Neuronal stem cell (in vitro differentiated cells): ENCODE measurements at regions not wholly inside any gene's neighbourhood (a gene's known extent, or its start where the extent isn't known, plus 50 kb on each side); places are given as distances from the start of the nearest gene placed in this dataset.

Experiments used
- DNase-seq: peaks from one replicate; pipeline ENCODE4 v3.0.0-alpha.2; 2013; ENCODE audit warnings: low spot score
- H2AFZ ChIP-seq: one replicate; pipeline ENCODE4 v1.6.1; 2013; ENCODE audit warnings: mild to moderate bottlenecking, low read length, inconsistent platforms
- H2AK5ac ChIP-seq: 2 replicates; pipeline ENCODE4 v1.6.1; 2013; ENCODE audit warnings: low read depth, mild to moderate bottlenecking, inconsistent platforms, low read length, moderate library complexity, mixed read lengths
- H2BK120ac ChIP-seq: 2 replicates; pipeline ENCODE4 v1.6.1; 2013; ENCODE audit warnings: low read depth, mild to moderate bottlenecking, inconsistent platforms, low read length, moderate library complexity, mixed read lengths
- H2BK12ac ChIP-seq: one replicate; pipeline ENCODE4 v1.6.1; 2013; ENCODE audit warnings: low read length, inconsistent platforms
- H2BK15ac ChIP-seq: 2 replicates; pipeline ENCODE4 v1.6.1; 2013; ENCODE audit warnings: mild to moderate bottlenecking, low read length, inconsistent platforms, mixed read lengths
- H2BK5ac ChIP-seq: one replicate; pipeline ENCODE4 v1.6.1; 2013; ENCODE audit warnings: inconsistent platforms, mild to moderate bottlenecking, low read length, moderate library complexity
- H3K14ac ChIP-seq: one replicate; pipeline ENCODE4 v1.6.1; 2013; ENCODE audit warnings: low read length, inconsistent platforms
- H3K18ac ChIP-seq: 2 replicates; pipeline ENCODE4 v1.6.1; 2013; ENCODE audit warnings: low read length, inconsistent platforms
- H3K23ac ChIP-seq: 2 replicates; pipeline ENCODE4 v1.6.1; 2013; ENCODE audit warnings: low read depth, mild to moderate bottlenecking, mixed read lengths, low read length, inconsistent platforms; ENCODE audit not compliant: poor library complexity
- H3K27ac ChIP-seq: replicated peaks from 3 replicates; pipeline ENCODE4 v1.5.1; 2013; ENCODE audit warnings: low read length, inconsistent platforms
- H3K27me3 ChIP-seq, 3 experiments: 2 replicates each; pipeline ENCODE4 v1.6.1; 2013; ENCODE audit warnings: low read length in 3 of 3, mild to moderate bottlenecking in 2 of 3, inconsistent platforms in 1 of 3, low read depth in 1 of 3, mixed read lengths in 1 of 3, moderate library complexity in 1 of 3; ENCODE audit not compliant: control insufficient read depth in 3 of 3, insufficient read depth in 3 of 3
- H3K36me3 ChIP-seq, 2 donors: replicated peaks in 1 of 2; 2 replicates each; pipeline ENCODE4 v1.6.1; 2013; ENCODE audit warnings: low read length in 2 of 2; ENCODE audit not compliant: control insufficient read depth in 2 of 2, insufficient read depth in 2 of 2
- H3K4ac ChIP-seq: 2 replicates; pipeline ENCODE4 v1.6.1; 2013; ENCODE audit warnings: inconsistent platforms, mild to moderate bottlenecking, low read length, moderate library complexity
- H3K4me1 ChIP-seq, 2 donors: 1 replicate in 1 of 2; 2 replicates in 1 of 2; pipeline ENCODE4 v1.6.1; 2013; ENCODE audit warnings: low read length in 2 of 2, low read depth in 1 of 2; ENCODE audit not compliant: control insufficient read depth in 2 of 2, insufficient read depth in 1 of 2
- H3K4me2 ChIP-seq: one replicate; pipeline ENCODE4 v1.6.1; 2013; ENCODE audit warnings: mild to moderate bottlenecking, low read length, inconsistent platforms; ENCODE audit not compliant: insufficient read depth, poor library complexity, severe bottlenecking
- H3K4me3 ChIP-seq, 2 donors: 2 replicates each; pipeline ENCODE4 v1.5.1; 2013; ENCODE audit warnings: low read length in 2 of 2, mild to moderate bottlenecking in 2 of 2, inconsistent platforms in 1 of 2, moderate library complexity in 1 of 2
- H3K79me1 ChIP-seq: one replicate; pipeline ENCODE4 v1.6.1; 2013; ENCODE audit warnings: low read depth, mild to moderate bottlenecking, inconsistent platforms, low read length, moderate library complexity
- H3K9ac ChIP-seq: one replicate; pipeline ENCODE4 v1.6.1; 2013; ENCODE audit warnings: mild to moderate bottlenecking, low read depth, low read length, inconsistent platforms; ENCODE audit not compliant: poor library complexity
- H3K9me3 ChIP-seq, 2 donors: replicated peaks in 1 of 2; 2 replicates each; pipeline versions ENCODE3 to v1.6.1; 2013; ENCODE audit warnings: low read length in 2 of 2, mild to moderate bottlenecking in 2 of 2, inconsistent platforms in 1 of 2, low read depth in 1 of 2, mixed read lengths in 1 of 2, moderate library complexity in 1 of 2; ENCODE audit not compliant: control insufficient read depth in 2 of 2, insufficient read depth in 1 of 2
- H4K8ac ChIP-seq: one replicate; pipeline ENCODE4 v1.6.1; 2013; ENCODE audit warnings: low read depth, mild to moderate bottlenecking, inconsistent platforms, low read length, moderate library complexity
- H4K91ac ChIP-seq: one replicate; pipeline ENCODE4 v1.6.1; 2013; ENCODE audit warnings: low read length, low read depth, mild to moderate bottlenecking, inconsistent platforms; ENCODE audit not compliant: poor library complexity
- WGBS, 2 donors: extraction: QIAGEN DNeasy Blood & Tissue Kit; methylation state at CpG; one replicate each; pipeline ENCODE4 v1.1.7; 2013; ENCODE audit warnings: missing lambda C conversion rate in 2 of 2, mixed read lengths in 1 of 2; ENCODE audit not compliant: insufficient read length in 2 of 2, insufficient replicate concordance in 1 of 2; ENCODE audit errors: extremely low coverage in 2 of 2; 5-methylcytosine and 5-hydroxymethylcytosine counted together

- H2BK12ac ChIP-seq: no peak overlapping the region
- no peak overlapping the region for H2AFZ ChIP-seq
- H3K18ac ChIP-seq: no peak overlapping the region
- no peak overlapping the region for H3K14ac ChIP-seq
- H3K9ac ChIP-seq: no peak overlapping the region
- no peak overlapping the region for H2BK15ac ChIP-seq
- H3K4me2 ChIP-seq: no peak overlapping the region
- H3K27me3 ChIP-seq: no peaks in the 10 kb centered on the region
- H2BK5ac ChIP-seq: no peak overlapping the region
- H3K9me3 ChIP-seq: no peaks in the 10 kb centered on the region
- WGBS, 2 donors: no CpG with 5 or more reads among the region's 1 CpG
- no peaks in the 10 kb centered on the region for H3K79me1 ChIP-seq
- no peak for DNase-seq
- H4K91ac ChIP-seq: no peak overlapping the region
- no peak overlapping the region for H2AK5ac ChIP-seq
- no peak overlapping the region for H2BK120ac ChIP-seq
- H3K4ac ChIP-seq: no peak overlapping the region
- peaks cover 0 to 3% of the 10 kb centered on the region in 2 donors for H3K4me1 ChIP-seq
- H3K27ac ChIP-seq: no peak overlapping the region
- no peak overlapping the region for H3K23ac ChIP-seq
- H4K8ac ChIP-seq: no peak overlapping the region
- H3K36me3 ChIP-seq: no peaks in the 10 kb centered on the region
- no peak overlapping the region for H3K4me3 ChIP-seq
Measured at GRCh38 chr11:131218542-131218941, 151.9 kb upstream of the NTM start.

- no peak overlapping the region for H3K27ac ChIP-seq
- no peak overlapping the region for H3K9ac ChIP-seq
- H3K36me3 ChIP-seq: no peaks in the 10 kb centered on the region
- H3K14ac ChIP-seq: no peak overlapping the region
- no peak overlapping the region for H3K18ac ChIP-seq
- H2BK15ac ChIP-seq: no peak overlapping the region
- H2BK5ac ChIP-seq: no peak overlapping the region
- no peak overlapping the region for H4K91ac ChIP-seq
- no peak overlapping the region for H3K4me2 ChIP-seq
- H2BK120ac ChIP-seq: no peak overlapping the region
- H3K4me3 ChIP-seq: no peak overlapping the region
- no peak overlapping the region for H3K23ac ChIP-seq
- H3K4ac ChIP-seq: no peak overlapping the region
- no peak overlapping the region for H2BK12ac ChIP-seq
- no peak for DNase-seq
- H2AK5ac ChIP-seq: no peak overlapping the region
- H4K8ac ChIP-seq: no peak overlapping the region
- H2AFZ ChIP-seq: no peak overlapping the region
- H3K79me1 ChIP-seq: no peaks in the 10 kb centered on the region
- no peaks in the 10 kb centered on the region for H3K27me3 ChIP-seq
- peaks cover 0 to 4% of the 10 kb centered on the region in 2 donors for H3K4me1 ChIP-seq
- H3K9me3 ChIP-seq: no peaks in the 10 kb centered on the region
Measured at GRCh38 chr11:131219646-131220045, 150.8 kb upstream of the NTM start.

GRCh38 chr11:131223198-131223991 is 147.0 kb upstream of the NTM start:
- H3K4ac ChIP-seq: no peak overlapping the region
- H2BK15ac ChIP-seq: no peak overlapping the region
- H3K14ac ChIP-seq: no peak overlapping the region
- H3K18ac ChIP-seq: no peak overlapping the region
- no peak overlapping the region for H3K23ac ChIP-seq
- DNase-seq: no peak
- no peak overlapping the region for H2BK5ac ChIP-seq
- no peak overlapping the region for H3K27ac ChIP-seq
- H2BK12ac ChIP-seq: no peak overlapping the region
- no peak overlapping the region for H3K4me3 ChIP-seq
- H3K9ac ChIP-seq: no peak overlapping the region
- no peak overlapping the region for H2BK120ac ChIP-seq
- no peaks in the 10 kb centered on the region for H3K36me3 ChIP-seq
- H2AFZ ChIP-seq: no peak overlapping the region
- no peak overlapping the region for H4K91ac ChIP-seq
- no peaks in the 10 kb centered on the region for H3K9me3 ChIP-seq
- no peak overlapping the region for H2AK5ac ChIP-seq
- no peak overlapping the region for H3K4me2 ChIP-seq
- H4K8ac ChIP-seq: no peak overlapping the region
- H3K27me3 ChIP-seq: no peaks in the 10 kb centered on the region
- H3K4me1 ChIP-seq: peaks cover 0 to 2% of the 10 kb centered on the region in 2 donors
- no peaks in the 10 kb centered on the region for H3K79me1 ChIP-seq

- H3K23ac ChIP-seq: no peak overlapping the region
- no peak overlapping the region for H3K18ac ChIP-seq
- no peak overlapping the region for H3K9ac ChIP-seq
- H3K4ac ChIP-seq: no peak overlapping the region
- no peak overlapping the region for H3K4me3 ChIP-seq
- peaks cover 0 to 4% of the 10 kb centered on the region in 2 donors for H3K4me1 ChIP-seq
- no peak overlapping the region for H3K4me2 ChIP-seq
- no peak overlapping the region for H4K8ac ChIP-seq
- no peaks in the 10 kb centered on the region for H3K27me3 ChIP-seq
- H2BK120ac ChIP-seq: no peak overlapping the region
- H3K14ac ChIP-seq: no peak overlapping the region
- no peaks in the 10 kb centered on the region for H3K36me3 ChIP-seq
- no peaks in the 10 kb centered on the region for H3K9me3 ChIP-seq
- H2AK5ac ChIP-seq: no peak overlapping the region
- no peak overlapping the region for H2BK12ac ChIP-seq
- H3K27ac ChIP-seq: no peak overlapping the region
- H3K79me1 ChIP-seq: no peaks in the 10 kb centered on the region
- no peak overlapping the region for H4K91ac ChIP-seq
- H2BK5ac ChIP-seq: no peak overlapping the region
- no peak for DNase-seq
- no CpG with 5 or more reads among the region's 2 CpGs for WGBS, 2 donors
- no peak overlapping the region for H2AFZ ChIP-seq
- no peak overlapping the region for H2BK15ac ChIP-seq
Measured at GRCh38 chr11:131228378-131228777, 142.0 kb upstream of the NTM start.
